CD14-positive monocyte (primary cell): ENCODE measurements at regions not wholly inside any gene's neighbourhood (a gene's known extent, or its start where the extent isn't known, plus 50 kb on each side); places are given as distances from the start of the nearest gene placed in this dataset.

ENCODE experiments used
- DNase-seq, 3 donors: peaks; one replicate each; pipeline ENCODE4 v3.0.0-alpha.2; 2011 to 2022
- H2AFZ ChIP-seq: 2 replicates; pipeline ENCODE4 v1.6.0; 2012; ENCODE audit warnings: mild to moderate bottlenecking, low read depth, low read length, inconsistent platforms; ENCODE audit not compliant: insufficient read depth, poor library complexity, severe bottlenecking
- H3K27ac ChIP-seq, 2 donors: 1 replicate in 1 of 2; 2 replicates in 1 of 2; pipeline ENCODE4 v1.5.1; 2012 to 2013; ENCODE audit warnings: low read length in 2 of 2, control low read depth in 1 of 2, inconsistent platforms in 1 of 2, low read depth in 1 of 2, mild to moderate bottlenecking in 1 of 2
- H3K27me3 ChIP-seq, 2 donors: one replicate each; pipeline versions ENCODE4 v1.6.0 to v1.6.1; 2011 to 2013; ENCODE audit warnings: low read length in 2 of 2; ENCODE audit not compliant: control insufficient read depth in 2 of 2, insufficient read depth in 2 of 2
- H3K36me3 ChIP-seq, 2 donors: replicated peaks in 1 of 2; 1 replicate in 1 of 2; 2 replicates in 1 of 2; pipeline versions ENCODE4 v1.5.1 to v1.6.1; 2012 to 2013; ENCODE audit warnings: low read length in 2 of 2, control low read depth in 1 of 2, inconsistent platforms in 1 of 2, mild to moderate bottlenecking in 1 of 2; ENCODE audit not compliant: insufficient read depth in 2 of 2, control insufficient read depth in 1 of 2
- H3K4me1 ChIP-seq, 2 donors: 1 replicate in 1 of 2; 2 replicates in 1 of 2; pipeline versions ENCODE4 v1.5.1 to v1.6.1; 2012 to 2013; ENCODE audit warnings: low read length in 2 of 2, control low read depth in 1 of 2, inconsistent platforms in 1 of 2, mild to moderate bottlenecking in 1 of 2, moderate library complexity in 1 of 2; ENCODE audit not compliant: insufficient read depth in 2 of 2, control insufficient read depth in 1 of 2
- H3K4me2 ChIP-seq: replicated peaks from 2 replicates; pipeline ENCODE3; 2012; ENCODE audit warnings: low read length, moderate library complexity, mild to moderate bottlenecking; ENCODE audit not compliant: poor library complexity, severe bottlenecking; ENCODE audit errors: extremely low read depth
- H3K4me3 ChIP-seq, 3 experiments: fragments of 200-600 bp in 1 of 3; sonication (generic) in 1 of 3; replicated peaks in 1 of 3; 1 replicate in 2 of 3; 2 replicates in 1 of 3; pipeline ENCODE4 v1.5.1; 2011 to 2013; ENCODE audit warnings: low read length in 3 of 3, mild to moderate bottlenecking in 3 of 3, control low read depth in 2 of 3, low read depth in 2 of 3, inconsistent platforms in 1 of 3, moderate library complexity in 1 of 3
- H3K79me2 ChIP-seq: 2 replicates; pipeline ENCODE4 v1.6.0; 2012; ENCODE audit warnings: mild to moderate bottlenecking, control low read depth, inconsistent platforms, low read length, moderate library complexity; ENCODE audit not compliant: insufficient read depth
- H3K9ac ChIP-seq: 2 replicates; pipeline ENCODE4 v1.6.0; 2017; ENCODE audit warnings: low read length, mild to moderate bottlenecking; ENCODE audit not compliant: insufficient read depth, poor library complexity, severe bottlenecking
- H3K9me3 ChIP-seq, 2 donors: replicated peaks in 1 of 2; 1 replicate in 1 of 2; 2 replicates in 1 of 2; pipeline versions ENCODE4 v1.5.1 to v1.6.1; 2012 to 2013; ENCODE audit warnings: low read length in 2 of 2, control low read depth in 1 of 2; ENCODE audit not compliant: control insufficient read depth in 1 of 2, insufficient read depth in 1 of 2
- H4K20me1 ChIP-seq: 2 replicates; pipeline ENCODE4 v1.6.0; 2012; ENCODE audit warnings: mild to moderate bottlenecking, low read length, control low read depth, moderate library complexity; ENCODE audit not compliant: insufficient read depth
- H3K27ac Mint-ChIP-seq, 7 donors: one replicate each; pipeline ENCODE4 v1.8.0; 2020; ENCODE audit warnings: mild to moderate bottlenecking in 7 of 7, mixed read lengths in 7 of 7, moderate library complexity in 6 of 7, inconsistent platforms in 2 of 7
- H3K27me3 Mint-ChIP-seq, 3 donors: one replicate each; pipeline ENCODE4 v1.8.0; 2021 to 2022; ENCODE audit warnings: low read depth in 3 of 3, mild to moderate bottlenecking in 3 of 3, mixed read lengths in 3 of 3, moderate library complexity in 3 of 3, inconsistent platforms in 1 of 3
- H3K36me3 Mint-ChIP-seq, 2 donors: one replicate each; pipeline ENCODE4 v1.8.0; 2020; ENCODE audit warnings: mixed read lengths in 2 of 2, inconsistent platforms in 1 of 2, mild to moderate bottlenecking in 1 of 2
- H3K4me1 Mint-ChIP-seq: one replicate; pipeline ENCODE4 v1.8.0; 2020; ENCODE audit warnings: mild to moderate bottlenecking, mixed read lengths
- H3K4me3 Mint-ChIP-seq, 2 donors: one replicate each; pipeline ENCODE4 v1.8.0; 2020; ENCODE audit warnings: mild to moderate bottlenecking in 2 of 2, mixed read lengths in 2 of 2, moderate library complexity in 1 of 2
- H3K9me3 Mint-ChIP-seq, 7 donors: one replicate each; pipeline ENCODE4 v1.8.0; 2020 to 2022; ENCODE audit warnings: mixed read lengths in 7 of 7, mild to moderate bottlenecking in 6 of 7, moderate library complexity in 6 of 7, inconsistent platforms in 2 of 7
- WGBS: methylation state at CpG from one replicate; pipeline ENCODE4 v1.1.5; 2013; ENCODE audit warnings: missing lambda C conversion rate; ENCODE audit not compliant: insufficient coverage; 5-methylcytosine and 5-hydroxymethylcytosine counted together
- intact Hi-C, 2 donors: fragments of 100-400 bp; cut with micrococcal nuclease; formaldehyde crosslinking; loops; one replicate each; pipeline versions ENCODE4 v1.15.0 to v1.15.1; 2023
- TF ChIP-seq, protein P1 (sequence below): fragments of 200-600 bp; IDR thresholded peaks from one replicate; pipeline ENCODE4 v1.8.0; 2022; ENCODE audit warnings: antibody characterized with exemption, mild to moderate bottlenecking

DNA sequence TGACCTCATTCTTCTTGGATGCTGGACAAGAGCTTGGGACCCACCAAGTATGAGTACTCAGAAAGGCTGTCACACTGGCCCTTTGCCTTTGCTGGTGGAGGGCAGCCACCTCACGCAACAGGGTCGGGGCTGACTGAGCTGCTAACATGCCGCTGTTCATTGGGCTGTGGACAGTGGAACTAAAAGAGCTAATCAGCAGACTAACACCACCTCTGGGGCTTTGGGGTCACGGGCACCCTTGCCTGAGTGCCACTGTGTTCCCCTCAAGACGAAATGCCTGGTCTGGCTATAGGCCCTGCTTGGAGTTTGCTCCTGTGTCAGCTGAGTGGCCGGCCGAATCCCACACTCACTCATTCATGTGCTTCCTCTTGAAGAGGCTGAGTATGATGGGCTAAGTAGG, 559.6 kb downstream of the SPRY1 start:
- Histone ChIP-seq H4K20me1 (no peaks in the 10 kb centered on the region), H3K79me2 (no peaks in the 10 kb centered on the region), H3K9ac (no peak overlapping the region), H3K4me3 (no peak overlapping the region), H3K36me3 (no peaks in the 10 kb centered on the region), H3K9me3 (no peaks in the 10 kb centered on the region), H3K27ac (no peak overlapping the region), H3K4me2 (no peak overlapping the region), H3K4me1 (no peaks in the 10 kb centered on the region), H3K27me3 (no peaks in the 10 kb centered on the region), H2AFZ (no peak overlapping the region)
- intact Hi-C loops, result no loop called here
- 100% methylated on average over 4 of the region's 7 CpGs for WGBS
- Mint-ChIP-seq H3K27ac (no peak overlapping the region), H3K4me1 (no peaks in the 10 kb centered on the region), H3K9me3 (peaks cover 0 to 9% (median 6%) of the 10 kb centered on the region in 7 donors), H3K4me3 (no peak overlapping the region), H3K36me3 (no peaks in the 10 kb centered on the region), H3K27me3 (no peaks in the 10 kb centered on the region)
- no peak for DNase-seq
- TF ChIP-seq, protein P1, sequence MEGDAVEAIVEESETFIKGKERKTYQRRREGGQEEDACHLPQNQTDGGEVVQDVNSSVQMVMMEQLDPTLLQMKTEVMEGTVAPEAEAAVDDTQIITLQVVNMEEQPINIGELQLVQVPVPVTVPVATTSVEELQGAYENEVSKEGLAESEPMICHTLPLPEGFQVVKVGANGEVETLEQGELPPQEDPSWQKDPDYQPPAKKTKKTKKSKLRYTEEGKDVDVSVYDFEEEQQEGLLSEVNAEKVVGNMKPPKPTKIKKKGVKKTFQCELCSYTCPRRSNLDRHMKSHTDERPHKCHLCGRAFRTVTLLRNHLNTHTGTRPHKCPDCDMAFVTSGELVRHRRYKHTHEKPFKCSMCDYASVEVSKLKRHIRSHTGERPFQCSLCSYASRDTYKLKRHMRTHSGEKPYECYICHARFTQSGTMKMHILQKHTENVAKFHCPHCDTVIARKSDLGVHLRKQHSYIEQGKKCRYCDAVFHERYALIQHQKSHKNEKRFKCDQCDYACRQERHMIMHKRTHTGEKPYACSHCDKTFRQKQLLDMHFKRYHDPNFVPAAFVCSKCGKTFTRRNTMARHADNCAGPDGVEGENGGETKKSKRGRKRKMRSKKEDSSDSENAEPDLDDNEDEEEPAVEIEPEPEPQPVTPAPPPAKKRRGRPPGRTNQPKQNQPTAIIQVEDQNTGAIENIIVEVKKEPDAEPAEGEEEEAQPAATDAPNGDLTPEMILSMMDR, result no peak

DNA sequence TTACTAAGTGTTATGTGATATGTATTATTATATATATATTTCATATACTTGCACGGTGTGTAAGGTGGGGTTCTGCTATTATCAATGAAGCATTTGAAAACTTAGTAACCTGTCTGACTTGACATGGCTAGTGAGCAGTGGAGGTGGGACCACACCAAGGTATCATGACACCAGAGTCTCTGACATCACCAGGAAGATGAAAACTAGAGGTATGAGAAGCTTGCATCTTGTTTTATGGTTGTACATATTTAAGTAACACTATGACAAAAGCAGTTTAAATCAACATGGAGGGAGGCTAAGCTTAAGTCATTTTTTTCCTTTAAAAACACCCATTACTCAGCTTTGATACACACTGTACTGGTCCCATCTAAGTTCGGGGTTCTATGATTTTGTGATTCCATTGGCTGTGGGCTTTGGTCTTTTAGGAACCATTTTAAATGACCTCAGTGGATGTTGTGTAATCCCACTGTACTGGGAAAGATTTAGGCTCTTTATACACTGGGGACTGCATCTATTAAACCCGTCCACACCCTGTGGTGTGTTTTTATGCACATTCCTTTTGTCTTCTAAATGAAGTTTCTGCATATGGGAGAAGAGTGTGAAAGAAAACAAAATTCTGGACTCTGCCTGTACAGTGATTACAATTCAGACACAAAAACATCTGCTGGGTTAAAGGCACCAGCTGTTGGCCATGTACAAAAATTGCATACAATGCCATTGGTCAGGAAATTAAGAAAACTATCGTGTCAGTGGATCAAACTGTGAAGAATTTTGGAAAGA, 570.6 kb downstream of the SPRY1 start:
- Histone ChIP-seq H3K79me2 (no peaks in the 10 kb centered on the region), H3K4me1 (no peaks in the 10 kb centered on the region), H3K4me2 (no peak overlapping the region), H3K9me3 (no peaks in the 10 kb centered on the region), H3K36me3 (no peaks in the 10 kb centered on the region), H3K4me3 (no peak overlapping the region), H2AFZ (no peak overlapping the region), H4K20me1 (no peaks in the 10 kb centered on the region), H3K9ac (no peak overlapping the region), H3K27ac (no peak overlapping the region), H3K27me3 (no peaks in the 10 kb centered on the region)
- Mint-ChIP-seq H3K27me3 (no peaks in the 10 kb centered on the region), H3K27ac (no peak overlapping the region), H3K4me1 (no peaks in the 10 kb centered on the region), H3K9me3 (peaks cover 0 to 4% (median 0%) of the 10 kb centered on the region in 7 donors), H3K36me3 (no peaks in the 10 kb centered on the region), H3K4me3 (no peak overlapping the region)
- no CpG with 5 or more reads among the region's 4 CpGs for WGBS
- TF ChIP-seq, protein P1, result no peak
- DNase-seq, result no peak
- intact Hi-C loops, result no loop called here
